ENCODE measurements at regions not wholly inside any gene's neighbourhood (a gene's known extent, or its start where the extent isn't known, plus 50 kb on each side); places are given as distances from the start of the nearest gene placed in this dataset.

DNA sequence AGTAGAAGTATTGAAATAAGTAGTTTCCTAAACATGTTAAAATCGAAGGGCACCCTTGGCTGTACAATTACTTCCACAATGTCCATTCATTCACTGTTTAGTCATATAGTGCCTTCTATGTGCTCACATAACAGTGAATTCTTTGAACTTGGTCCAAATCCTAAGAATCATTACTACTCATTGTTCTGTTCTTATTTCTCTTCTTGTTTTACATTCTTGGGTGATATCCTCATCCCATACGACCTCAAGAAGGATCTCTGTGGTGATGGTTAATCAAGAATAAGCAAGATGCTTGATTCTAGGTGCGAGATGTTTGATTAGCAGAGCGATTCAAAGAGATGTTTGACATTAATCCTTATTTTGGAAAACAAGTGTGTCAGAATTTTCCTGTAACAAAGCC is 667.4 kb upstream of the ZP4 start:
- no peak for TF ChIP-seq CTCF (IDR thresholded peaks at IDR 0.05)
- TF ChIP-seq POLR2A (IDR thresholded peaks at IDR 0.05) = no peak

Data from adrenal gland (tissue), 5 donors.